Activated CD4-positive, alpha-beta T cell treated with anti-CD3 and anti-CD28 coated beads, Interleukin-2, amount 50 U/mL, for 48 hours (primary cell): ENCODE measurements at regions not wholly inside any gene's neighbourhood (a gene's known extent, or its start where the extent isn't known, plus 50 kb on each side); places are given as distances from the start of the nearest gene placed in this dataset.
"Not testable (repeated sequence)": the region's sequence is repeated elsewhere in the genome, so short reads cannot be mapped to it uniquely, and the experiment has no call there.

Experiments
- DNase-seq, 2 experiments: peaks; one replicate each; pipeline ENCODE4 v3.0.0-alpha.2; 2020

GRCh38 chr13:74555651-74556420, 421.6 kb upstream of the KLF12 start:
- no peak for DNase-seq

DNA sequence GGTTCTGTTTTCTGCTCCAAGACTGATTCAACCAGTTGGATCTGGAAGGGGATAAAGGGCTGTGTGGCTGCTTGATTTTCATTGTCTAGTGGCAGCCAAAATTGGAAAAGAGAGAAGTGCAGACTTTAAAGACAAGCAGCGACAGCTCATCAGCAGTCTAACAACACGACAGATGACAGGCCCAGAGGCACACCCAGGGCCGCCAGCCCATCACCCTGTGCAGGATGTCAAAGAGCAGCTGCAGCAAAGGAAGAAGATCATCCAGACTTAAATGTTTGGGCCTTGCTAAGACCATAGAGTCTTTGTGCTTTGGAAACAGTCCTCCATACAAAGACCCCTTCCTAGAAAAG, 421.0 kb upstream of the KLF12 start:
- no peak for DNase-seq

- no peak for DNase-seq
These were observed 420.5 kb upstream of the KLF12 start for GRCh38 chr13:74554569-74555275.

GRCh38 chr13:74550039-74550438, 415.8 kb upstream of the KLF12 start:
- DNase-seq: no peak

DNA sequence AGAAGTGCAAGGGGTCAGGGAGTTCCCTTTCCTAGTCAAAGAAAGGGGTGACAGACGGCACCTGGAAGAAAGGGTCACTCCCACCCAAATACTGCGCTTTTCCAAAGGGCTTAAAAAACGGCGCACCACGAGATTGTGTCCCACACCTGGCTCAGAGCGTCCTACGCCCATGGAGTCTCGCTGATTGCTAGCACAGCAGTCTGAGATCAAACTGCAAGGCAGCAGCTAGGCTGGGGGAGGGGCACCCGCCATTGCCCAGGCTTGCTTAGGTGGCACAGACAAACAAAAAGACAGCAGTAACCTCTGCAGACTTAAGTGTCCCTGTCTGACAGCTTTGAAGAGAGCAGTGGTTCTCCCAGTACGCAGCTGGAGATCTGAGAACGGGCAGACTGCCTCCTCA, 402.4 kb upstream of the KLF12 start:
- DNase-seq: not testable (repeated sequence)

DNA sequence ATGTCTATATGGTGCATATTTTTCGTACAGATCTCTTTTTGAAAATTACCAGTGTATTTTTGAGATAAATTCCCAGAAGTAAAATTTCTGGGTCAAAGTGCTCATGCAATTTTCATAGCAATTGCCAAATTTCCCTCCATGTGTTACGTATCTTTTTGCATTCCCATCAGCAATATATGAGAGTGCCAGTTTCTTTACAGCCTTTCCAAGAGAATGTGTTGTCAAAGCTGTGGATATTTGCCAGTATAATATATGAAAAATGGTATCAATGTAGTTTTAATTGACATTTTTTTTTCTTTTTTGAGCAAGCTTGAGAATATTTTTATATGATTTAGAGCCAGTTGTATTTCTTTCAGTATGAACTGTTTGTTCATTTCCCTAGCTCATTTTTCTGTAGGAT, 399.0 kb upstream of the KLF12 start:
- DNase-seq: no peak

DNA sequence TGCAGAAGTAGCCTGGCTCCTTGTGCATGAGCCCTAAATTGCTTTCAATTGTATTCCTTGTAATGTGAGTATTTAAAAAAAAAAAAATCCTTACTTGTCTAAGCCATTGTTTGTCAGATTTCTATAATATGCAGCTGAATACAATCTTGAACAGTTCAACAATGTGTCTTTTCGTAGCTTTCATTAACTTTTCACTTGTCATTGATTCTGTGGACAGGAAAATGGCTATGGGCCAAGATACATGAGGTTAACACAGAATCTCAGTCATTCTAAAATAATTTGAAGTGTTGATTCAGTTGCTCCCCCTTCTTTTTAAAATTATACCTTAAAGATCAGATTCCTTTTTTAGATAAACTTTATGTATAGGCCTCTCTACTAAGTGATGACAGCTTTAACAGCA, 395.8 kb upstream of the KLF12 start:
- DNase-seq: no peak

DNA sequence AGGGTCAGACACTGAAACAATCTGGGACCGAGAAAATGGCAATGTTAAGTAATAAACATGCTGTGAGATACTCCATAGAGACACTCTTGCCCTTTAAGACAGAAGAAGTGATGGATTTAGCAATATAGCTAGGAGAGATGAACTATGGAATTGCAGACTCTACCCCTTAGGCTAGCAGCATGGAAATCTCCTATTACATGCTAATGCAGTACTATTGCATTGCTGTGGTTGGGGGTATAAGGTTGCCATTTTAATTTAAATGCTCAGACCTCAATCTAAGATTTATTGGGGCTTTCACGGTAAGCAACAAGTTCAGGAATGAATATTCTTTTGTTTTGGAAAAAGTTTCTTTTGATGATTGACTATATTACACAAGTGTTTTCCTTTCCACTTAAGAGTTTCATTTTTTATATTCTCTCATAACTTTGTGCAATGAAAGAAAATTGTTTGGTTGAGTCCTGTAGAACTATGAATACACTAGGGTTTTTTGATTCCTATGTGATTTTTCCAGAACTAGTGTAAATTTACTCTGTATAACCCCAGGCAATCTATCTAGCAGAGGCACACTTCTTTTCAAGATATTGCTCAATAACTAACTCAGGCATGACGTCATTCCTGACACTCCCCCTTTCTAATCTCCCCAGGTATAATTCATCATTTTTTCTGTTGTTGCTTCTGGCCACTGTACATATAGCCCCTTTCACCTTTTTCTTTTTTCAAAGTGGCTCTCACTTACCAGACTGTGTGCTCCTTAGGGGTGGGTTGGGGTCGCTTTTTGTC, 394.7 kb upstream of the KLF12 start:
- no peak for DNase-seq

DNA sequence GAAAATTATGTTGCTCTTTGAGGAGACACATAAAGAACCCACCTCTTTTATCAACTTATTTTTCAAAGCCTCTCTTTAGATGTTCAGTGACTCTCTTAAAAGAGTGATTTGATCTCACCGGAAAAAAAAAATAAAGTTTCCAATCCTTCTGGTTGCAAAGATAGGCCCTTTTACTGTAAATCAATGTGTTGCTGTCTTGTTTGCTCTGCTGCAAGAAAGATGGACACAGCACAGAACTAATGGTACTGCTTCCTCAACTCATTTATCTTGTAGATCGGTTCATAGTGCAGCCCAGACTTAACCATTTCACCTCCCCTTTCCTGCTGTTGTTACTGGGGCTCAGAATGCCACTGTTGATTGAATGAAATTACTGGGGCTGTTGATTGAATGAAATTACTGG, 388.9 kb upstream of the KLF12 start:
- no peak for DNase-seq

- DNase-seq: no peak
These were observed 377.3 kb upstream of the KLF12 start for GRCh38 chr13:74511523-74511922.

- no peak for DNase-seq
These were observed 353.0 kb upstream of the KLF12 start for GRCh38 chr13:74487091-74487722.

DNA sequence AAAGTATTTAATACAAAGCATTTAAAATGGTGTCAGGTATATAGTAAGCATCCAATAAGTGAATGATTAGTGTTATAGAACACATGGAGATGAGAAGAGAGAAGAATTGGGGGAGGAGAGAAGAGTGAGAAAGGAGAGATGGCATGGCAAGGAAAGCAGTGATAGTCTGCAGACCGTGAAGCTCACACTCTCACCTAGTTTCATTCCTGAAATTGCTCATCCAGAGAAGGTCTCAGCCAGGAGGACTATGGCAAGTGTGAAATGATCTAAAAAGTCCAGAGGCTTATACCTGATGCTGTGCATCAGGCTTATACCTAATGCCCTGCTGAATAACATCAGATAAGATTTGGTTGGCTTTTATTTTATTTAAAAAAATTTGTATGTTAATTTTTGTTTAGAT, 351.6 kb upstream of the KLF12 start:
- DNase-seq: no peak

DNA sequence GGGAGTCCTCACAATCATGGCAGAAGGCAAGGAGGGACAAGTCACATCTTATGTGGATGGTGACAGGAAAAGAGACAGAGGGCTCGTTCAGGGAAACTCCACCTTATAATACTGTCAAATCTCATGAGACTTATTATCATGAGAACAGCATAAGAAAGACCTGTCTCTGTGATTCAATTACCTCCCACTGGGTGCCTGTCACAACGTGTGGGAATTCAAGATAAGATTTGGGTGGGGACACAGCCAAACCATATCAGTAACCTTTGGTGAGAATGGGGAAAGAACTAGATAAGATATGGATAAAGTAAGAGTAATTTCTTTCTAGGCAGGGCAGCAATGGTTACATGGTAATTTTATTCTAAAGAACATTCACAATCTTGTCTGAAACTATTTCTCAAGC, 344.9 kb upstream of the KLF12 start:
- DNase-seq: no peak

DNA sequence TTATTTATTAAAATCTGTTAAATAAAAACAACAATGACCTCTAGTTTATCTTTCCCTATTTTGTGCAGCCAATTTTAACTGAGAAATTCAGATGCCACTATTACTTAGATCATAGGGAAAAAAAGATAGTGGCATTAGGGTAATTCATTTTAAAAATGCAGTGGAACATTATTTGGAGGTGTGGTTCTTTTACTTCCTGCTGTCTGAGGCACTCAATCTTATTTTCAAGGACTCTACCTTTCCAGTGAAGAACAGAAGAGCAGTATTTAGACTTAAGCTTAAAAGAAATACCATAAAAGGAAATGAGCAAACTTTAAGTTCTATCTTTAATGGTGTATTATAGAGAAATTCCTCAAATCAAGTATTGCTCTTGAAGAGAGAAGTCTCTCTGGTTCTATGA, 342.6 kb upstream of the KLF12 start:
- DNase-seq: no peak

GRCh38 chr13:74476365-74476764, 342.2 kb upstream of the KLF12 start:
- no peak for DNase-seq

GRCh38 chr13:74466864-74467263, 332.7 kb upstream of the KLF12 start:
- no peak for DNase-seq

DNA sequence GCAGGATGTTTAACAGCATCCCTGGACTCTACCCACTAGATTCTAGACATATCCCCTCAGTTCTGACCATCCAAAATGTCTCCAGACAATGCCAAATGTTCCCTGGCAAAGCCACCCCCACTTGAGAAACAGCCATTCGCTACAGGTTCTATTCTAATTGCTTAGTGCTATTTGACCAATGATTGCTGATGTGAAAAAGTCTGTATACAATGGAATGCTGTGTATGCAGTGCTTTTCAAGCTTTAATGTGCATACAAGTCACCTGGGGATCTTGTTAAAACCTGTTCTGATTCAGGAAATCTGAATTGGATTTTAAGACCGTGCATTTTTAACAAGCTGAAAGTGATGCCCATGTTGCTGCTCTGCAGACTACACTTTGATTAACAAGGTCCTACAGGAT, 331.8 kb upstream of the KLF12 start:
- no peak for DNase-seq

GRCh38 chr13:74465271-74465670, 331.1 kb upstream of the KLF12 start:
- DNase-seq: no peak

DNA sequence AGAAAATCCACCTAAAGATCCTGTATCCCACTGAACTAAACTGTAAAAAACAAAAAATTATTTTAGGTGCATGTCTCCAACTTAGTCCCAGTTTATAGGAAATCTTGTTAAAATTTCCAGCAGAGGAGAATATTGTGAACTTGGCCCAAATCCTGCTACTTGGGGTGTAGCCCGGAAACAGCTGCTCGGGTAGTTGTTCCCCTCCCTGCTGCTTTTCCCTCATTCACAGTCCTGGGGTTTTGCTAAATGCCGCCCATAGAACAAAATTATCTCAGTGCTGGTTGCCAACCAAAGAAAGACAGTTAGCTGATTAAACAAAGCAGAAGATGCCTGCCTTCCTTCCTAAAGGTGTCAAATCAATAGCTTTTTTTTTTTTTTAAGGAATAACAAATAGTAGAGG, 330.5 kb upstream of the KLF12 start:
- no peak for DNase-seq

- no peak for DNase-seq
These were observed 326.8 kb upstream of the KLF12 start for GRCh38 chr13:74461011-74461410.

DNA sequence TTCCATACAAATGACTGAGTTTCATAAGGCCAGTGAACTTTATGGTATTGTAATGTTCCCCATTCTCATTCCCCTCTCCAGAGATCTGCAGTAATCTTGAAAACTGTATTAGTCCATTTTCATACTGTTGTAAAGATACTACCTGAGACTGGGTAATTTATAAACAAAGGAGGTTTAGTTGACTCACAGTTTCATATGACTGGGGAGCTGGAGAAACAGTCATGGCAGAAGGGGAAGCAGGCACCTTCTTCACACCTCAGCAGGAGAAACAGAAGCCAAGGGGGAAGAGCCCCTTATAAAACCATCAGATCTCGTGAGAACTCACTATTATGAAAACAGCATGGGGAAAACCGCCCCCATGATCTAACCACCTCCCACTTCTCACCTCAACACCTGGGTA, 318.7 kb upstream of the KLF12 start:
- no peak for DNase-seq

DNA sequence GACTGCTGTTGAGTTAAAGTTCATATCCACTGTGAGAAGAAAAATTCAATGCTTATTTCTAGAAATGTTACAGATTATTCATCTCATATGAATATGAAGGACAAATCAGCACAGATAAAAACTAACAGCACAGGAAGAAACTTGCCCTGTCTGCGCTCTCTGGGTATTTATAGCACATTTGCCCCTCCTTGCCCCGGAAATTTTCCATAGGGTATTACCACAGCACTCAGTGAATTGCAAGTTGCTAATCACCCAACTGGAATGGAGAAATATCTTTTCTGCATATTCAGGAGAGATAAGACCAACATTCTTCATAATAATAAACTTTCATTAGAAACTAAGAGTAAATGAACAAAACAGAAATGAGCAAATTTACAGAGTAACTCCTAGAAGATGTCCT, 318.0 kb upstream of the KLF12 start:
- DNase-seq: no peak

DNA sequence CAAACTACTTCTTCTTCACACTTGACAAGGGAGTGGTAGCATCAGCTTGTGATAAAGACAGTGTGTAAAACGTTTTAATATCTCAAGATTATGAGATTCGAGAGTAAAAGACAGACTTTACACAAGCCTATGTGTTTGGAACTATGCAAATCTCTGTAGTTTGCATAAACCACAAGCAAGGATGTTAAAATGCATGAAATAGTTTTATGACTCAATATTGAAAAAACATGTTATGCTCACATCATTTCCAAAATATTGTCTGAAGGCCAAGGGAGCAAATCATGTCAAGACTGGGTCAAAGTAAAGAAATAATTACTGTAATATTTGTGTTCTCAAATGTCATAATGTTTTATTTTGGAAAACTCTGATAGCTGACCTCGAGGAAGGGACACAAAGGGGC, 316.8 kb upstream of the KLF12 start:
- no peak for DNase-seq

GRCh38 chr13:74450525-74450845, 316.3 kb upstream of the KLF12 start:
- DNase-seq: no peak
